Neuronal stem cell (in vitro differentiated cells): ENCODE measurements at regions not wholly inside any gene's neighbourhood (a gene's known extent, or its start where the extent isn't known, plus 50 kb on each side); places are given as distances from the start of the nearest gene placed in this dataset.

ENCODE experiments used
- DNase-seq: peaks from one replicate; pipeline ENCODE4 v3.0.0-alpha.2; 2013; ENCODE audit warnings: low spot score
- H2AFZ ChIP-seq: one replicate; pipeline ENCODE4 v1.6.1; 2013; ENCODE audit warnings: mild to moderate bottlenecking, low read length, inconsistent platforms
- H2AK5ac ChIP-seq: 2 replicates; pipeline ENCODE4 v1.6.1; 2013; ENCODE audit warnings: low read depth, mild to moderate bottlenecking, inconsistent platforms, low read length, moderate library complexity, mixed read lengths
- H2BK120ac ChIP-seq: 2 replicates; pipeline ENCODE4 v1.6.1; 2013; ENCODE audit warnings: low read depth, mild to moderate bottlenecking, inconsistent platforms, low read length, moderate library complexity, mixed read lengths
- H2BK12ac ChIP-seq: one replicate; pipeline ENCODE4 v1.6.1; 2013; ENCODE audit warnings: low read length, inconsistent platforms
- H2BK15ac ChIP-seq: 2 replicates; pipeline ENCODE4 v1.6.1; 2013; ENCODE audit warnings: mild to moderate bottlenecking, low read length, inconsistent platforms, mixed read lengths
- H2BK5ac ChIP-seq: one replicate; pipeline ENCODE4 v1.6.1; 2013; ENCODE audit warnings: inconsistent platforms, mild to moderate bottlenecking, low read length, moderate library complexity
- H3K14ac ChIP-seq: one replicate; pipeline ENCODE4 v1.6.1; 2013; ENCODE audit warnings: low read length, inconsistent platforms
- H3K18ac ChIP-seq: 2 replicates; pipeline ENCODE4 v1.6.1; 2013; ENCODE audit warnings: low read length, inconsistent platforms
- H3K23ac ChIP-seq: 2 replicates; pipeline ENCODE4 v1.6.1; 2013; ENCODE audit warnings: low read depth, mild to moderate bottlenecking, mixed read lengths, low read length, inconsistent platforms; ENCODE audit not compliant: poor library complexity
- H3K27ac ChIP-seq: replicated peaks from 3 replicates; pipeline ENCODE4 v1.5.1; 2013; ENCODE audit warnings: low read length, inconsistent platforms
- H3K27me3 ChIP-seq, 3 experiments: 2 replicates each; pipeline ENCODE4 v1.6.1; 2013; ENCODE audit warnings: low read length in 3 of 3, mild to moderate bottlenecking in 2 of 3, inconsistent platforms in 1 of 3, low read depth in 1 of 3, mixed read lengths in 1 of 3, moderate library complexity in 1 of 3; ENCODE audit not compliant: control insufficient read depth in 3 of 3, insufficient read depth in 3 of 3
- H3K36me3 ChIP-seq, 2 donors: replicated peaks in 1 of 2; 2 replicates each; pipeline ENCODE4 v1.6.1; 2013; ENCODE audit warnings: low read length in 2 of 2; ENCODE audit not compliant: control insufficient read depth in 2 of 2, insufficient read depth in 2 of 2
- H3K4ac ChIP-seq: 2 replicates; pipeline ENCODE4 v1.6.1; 2013; ENCODE audit warnings: inconsistent platforms, mild to moderate bottlenecking, low read length, moderate library complexity
- H3K4me1 ChIP-seq, 2 donors: 1 replicate in 1 of 2; 2 replicates in 1 of 2; pipeline ENCODE4 v1.6.1; 2013; ENCODE audit warnings: low read length in 2 of 2, low read depth in 1 of 2; ENCODE audit not compliant: control insufficient read depth in 2 of 2, insufficient read depth in 1 of 2
- H3K4me2 ChIP-seq: one replicate; pipeline ENCODE4 v1.6.1; 2013; ENCODE audit warnings: mild to moderate bottlenecking, low read length, inconsistent platforms; ENCODE audit not compliant: insufficient read depth, poor library complexity, severe bottlenecking
- H3K4me3 ChIP-seq, 2 donors: 2 replicates each; pipeline ENCODE4 v1.5.1; 2013; ENCODE audit warnings: low read length in 2 of 2, mild to moderate bottlenecking in 2 of 2, inconsistent platforms in 1 of 2, moderate library complexity in 1 of 2
- H3K79me1 ChIP-seq: one replicate; pipeline ENCODE4 v1.6.1; 2013; ENCODE audit warnings: low read depth, mild to moderate bottlenecking, inconsistent platforms, low read length, moderate library complexity
- H3K9ac ChIP-seq: one replicate; pipeline ENCODE4 v1.6.1; 2013; ENCODE audit warnings: mild to moderate bottlenecking, low read depth, low read length, inconsistent platforms; ENCODE audit not compliant: poor library complexity
- H3K9me3 ChIP-seq, 2 donors: replicated peaks in 1 of 2; 2 replicates each; pipeline versions ENCODE3 to v1.6.1; 2013; ENCODE audit warnings: low read length in 2 of 2, mild to moderate bottlenecking in 2 of 2, inconsistent platforms in 1 of 2, low read depth in 1 of 2, mixed read lengths in 1 of 2, moderate library complexity in 1 of 2; ENCODE audit not compliant: control insufficient read depth in 2 of 2, insufficient read depth in 1 of 2
- H4K8ac ChIP-seq: one replicate; pipeline ENCODE4 v1.6.1; 2013; ENCODE audit warnings: low read depth, mild to moderate bottlenecking, inconsistent platforms, low read length, moderate library complexity
- H4K91ac ChIP-seq: one replicate; pipeline ENCODE4 v1.6.1; 2013; ENCODE audit warnings: low read length, low read depth, mild to moderate bottlenecking, inconsistent platforms; ENCODE audit not compliant: poor library complexity
- WGBS, 2 donors: extraction: QIAGEN DNeasy Blood & Tissue Kit; methylation state at CpG; one replicate each; pipeline ENCODE4 v1.1.7; 2013; ENCODE audit warnings: missing lambda C conversion rate in 2 of 2, mixed read lengths in 1 of 2; ENCODE audit not compliant: insufficient read length in 2 of 2, insufficient replicate concordance in 1 of 2; ENCODE audit errors: extremely low coverage in 2 of 2; 5-methylcytosine and 5-hydroxymethylcytosine counted together

GRCh38 chr17:13797863-13798262, 196.1 kb upstream of the HS3ST3A1 start:
- Histone ChIP-seq H2BK12ac (no peak overlapping the region), H2BK120ac (no peak overlapping the region), H3K4me1 (no peaks in the 10 kb centered on the region), H3K23ac (no peak overlapping the region), H3K14ac (no peak overlapping the region), H2AFZ (no peak overlapping the region), H2AK5ac (no peak overlapping the region), H3K27ac (no peak overlapping the region), H2BK5ac (no peak overlapping the region), H3K9ac (no peak overlapping the region), H3K79me1 (no peaks in the 10 kb centered on the region), H3K9me3 (peaks cover 0 to 2% of the 10 kb centered on the region in 2 donors), H3K4me3 (no peak overlapping the region), H3K27me3 (no peaks in the 10 kb centered on the region), H3K18ac (no peak overlapping the region), H3K4me2 (no peak overlapping the region), H3K36me3 (no peaks in the 10 kb centered on the region), H2BK15ac (no peak overlapping the region), H4K91ac (no peak overlapping the region), H4K8ac (no peak overlapping the region), H3K4ac (no peak overlapping the region)
- DNase-seq, result no peak

DNA sequence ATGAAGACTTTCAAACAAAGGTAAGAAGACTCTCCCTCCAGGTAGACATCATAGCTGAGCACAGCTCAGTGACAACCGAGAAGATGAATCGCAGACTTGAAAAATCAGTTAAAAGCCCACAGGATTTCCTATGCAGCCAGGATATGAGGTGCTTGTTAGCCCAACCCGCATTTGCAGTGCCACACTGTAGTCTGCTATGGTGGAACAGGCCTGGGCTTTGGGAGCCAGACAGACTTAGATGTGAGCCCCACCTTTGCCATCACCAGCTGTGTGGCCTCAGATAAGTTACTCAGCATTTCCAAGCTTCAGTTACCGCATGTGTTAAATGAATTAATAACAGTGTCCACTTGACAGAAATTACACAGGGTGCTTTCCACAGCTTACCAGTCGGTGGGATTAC, 204.4 kb upstream of the HS3ST3A1 start:
- no CpG with 5 or more reads among the region's 5 CpGs for WGBS, 2 donors
- no peak overlapping the region for H3K9ac ChIP-seq
- no peak overlapping the region for H3K4me2 ChIP-seq

GRCh38 chr17:13807103-13807502, 205.4 kb upstream of the HS3ST3A1 start:
- Histone ChIP-seq H2BK120ac (no peak overlapping the region), H3K4me1 (no peaks in the 10 kb centered on the region), H3K4me3 (no peak overlapping the region), H3K14ac (no peak overlapping the region), H4K8ac (no peak overlapping the region), H2AK5ac (no peak overlapping the region), H3K4me2 (no peak overlapping the region), H2BK15ac (no peak overlapping the region), H3K18ac (no peak overlapping the region), H2BK12ac (no peak overlapping the region), H2BK5ac (no peak overlapping the region), H3K23ac (no peak overlapping the region), H3K27me3 (no peaks in the 10 kb centered on the region), H4K91ac (no peak overlapping the region), H2AFZ (no peak overlapping the region), H3K9me3 (no peaks in the 10 kb centered on the region), H3K79me1 (no peaks in the 10 kb centered on the region), H3K9ac (no peak overlapping the region), H3K27ac (no peak overlapping the region), H3K36me3 (no peaks in the 10 kb centered on the region), H3K4ac (no peak overlapping the region)
- no peak for DNase-seq
- no CpG with 5 or more reads among the region's 3 CpGs for WGBS, 2 donors

More for the DNA sequence above, 204.4 kb upstream of the HS3ST3A1 start:
- Histone ChIP-seq H3K4me3 (no peak overlapping the region), H4K91ac (no peak overlapping the region), H2BK5ac (no peak overlapping the region), H2BK15ac (no peak overlapping the region), H2AK5ac (no peak overlapping the region), H3K79me1 (no peaks in the 10 kb centered on the region), H2BK12ac (no peak overlapping the region), H3K4ac (no peak overlapping the region), H2AFZ (no peak overlapping the region), H3K4me1 (no peaks in the 10 kb centered on the region), H3K18ac (no peak overlapping the region), H2BK120ac (no peak overlapping the region), H3K23ac (no peak overlapping the region), H3K27me3 (no peaks in the 10 kb centered on the region), H3K9me3 (no peaks in the 10 kb centered on the region), H3K14ac (no peak overlapping the region), H3K27ac (no peak overlapping the region), H4K8ac (no peak overlapping the region), H3K36me3 (no peaks in the 10 kb centered on the region)
- DNase-seq, result no peak

DNA sequence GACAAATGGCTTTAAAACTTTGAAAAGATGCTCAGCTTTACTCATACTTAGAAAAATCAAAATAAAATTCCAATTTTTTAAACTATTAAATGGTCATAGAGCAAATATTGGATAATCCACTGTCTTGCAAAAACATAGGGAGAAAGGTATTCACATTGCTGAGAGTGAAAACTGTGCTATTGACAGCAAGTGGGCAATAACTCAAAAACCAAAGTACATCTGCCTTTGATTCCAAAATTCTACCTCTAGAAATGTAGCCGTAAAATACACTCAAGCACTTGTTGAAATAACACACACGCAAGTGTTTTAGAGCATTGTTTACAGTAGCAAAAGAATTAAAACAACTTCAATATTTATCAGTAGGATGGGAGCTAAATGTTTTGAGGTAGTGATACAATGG, 210.6 kb upstream of the HS3ST3A1 start:
- H3K23ac ChIP-seq, result no peak overlapping the region
- H2AFZ ChIP-seq, result no peak overlapping the region
- H2BK12ac ChIP-seq, result no peak overlapping the region
- no peak overlapping the region for H3K4me2 ChIP-seq
- H2BK5ac ChIP-seq, result no peak overlapping the region
- H3K27me3 ChIP-seq, result no peaks in the 10 kb centered on the region
- H2BK15ac ChIP-seq, result no peak overlapping the region
- no peaks in the 10 kb centered on the region for H3K36me3 ChIP-seq
- H3K4ac ChIP-seq, result no peak overlapping the region
- no peak overlapping the region for H3K14ac ChIP-seq
- H4K91ac ChIP-seq, result no peak overlapping the region
- H3K18ac ChIP-seq, result no peak overlapping the region
- H4K8ac ChIP-seq, result no peak overlapping the region
- WGBS, 2 donors, result no CpG with 5 or more reads among the region's 2 CpGs
- H3K27ac ChIP-seq, result no peak overlapping the region
- no peak for DNase-seq
- no peak overlapping the region for H2AK5ac ChIP-seq
- no peaks in the 10 kb centered on the region for H3K79me1 ChIP-seq
- no peaks in the 10 kb centered on the region for H3K4me1 ChIP-seq
- H3K4me3 ChIP-seq, result no peak overlapping the region
- no peaks in the 10 kb centered on the region for H3K9me3 ChIP-seq
- H2BK120ac ChIP-seq, result no peak overlapping the region
- no peak overlapping the region for H3K9ac ChIP-seq
